GM12892 (cell line): ENCODE measurements at regions not wholly inside any gene's neighbourhood (a gene's known extent, or its start where the extent isn't known, plus 50 kb on each side); places are given as distances from the start of the nearest gene placed in this dataset.

ENCODE experiments used
- POLR2A ChIP-seq: IDR thresholded peaks from 2 replicates; pipeline ENCODE4 v1.6.1; 2011; ENCODE audit warnings: low read depth, low read length, control low read depth
- POLR2AphosphoS5 ChIP-seq: IDR thresholded peaks from 2 replicates; pipeline ENCODE4 v1.6.1; 2011; ENCODE audit warnings: low read depth, low read length, control low read depth
- TAF1 ChIP-seq: IDR thresholded peaks from 2 replicates; pipeline ENCODE4 v1.6.1; 2011; ENCODE audit warnings: low read depth, mild to moderate bottlenecking, control low read depth, low read length, borderline replicate concordance

GRCh38 chr7:52475001-52475582 lies 560.3 kb upstream of the POM121L12 start:
- TF ChIP-seq POLR2A (no peak), POLR2AphosphoS5 (no peak), TAF1 (no peak)
